WTC11 (cell line): ENCODE measurements at regions not wholly inside any gene's neighbourhood (a gene's known extent, or its start where the extent isn't known, plus 50 kb on each side); places are given as distances from the start of the nearest gene placed in this dataset.
A peak's percentile ranks its signal among the peaks of the same experiment; 100 is the strongest.

ENCODE experiments used
- ATAC-seq: fragments of 200-7000 bp; cut with Tn5 transposase; 2 replicates; pipeline ENCODE4 v1.10.0; 2021; ENCODE audit warnings: mild to moderate bottlenecking, moderate library complexity
- CTCF ChIA-PET: fragments of 300-600 bp; sonication (Branson Sonifier 250); formaldehyde crosslinking; loops from one replicate; lab custom pipeline; 2021; ENCODE audit warnings: antibody characterized with exemption; lab: Charles Lee
- POLR2A ChIA-PET: fragments of 350-600 bp; sonication (Branson Sonifier 250); formaldehyde crosslinking; loops from one replicate; lab custom pipeline; 2021; ENCODE audit warnings: antibody characterized with exemption; lab: Charles Lee
- DNase-seq: peaks from one replicate; pipeline ENCODE4 v3.0.0; 2021; ENCODE audit warnings: low spot score
- H3K27ac Mint-ChIP-seq: 2 replicates; pipeline ENCODE4 v1.8.0; 2021; ENCODE audit warnings: mixed read lengths
- H3K27me3 Mint-ChIP-seq: 2 replicates; pipeline ENCODE4 v1.8.0; 2021; ENCODE audit warnings: low read depth, mild to moderate bottlenecking, moderate library complexity, mixed read lengths
- H3K36me3 Mint-ChIP-seq: 2 replicates; pipeline ENCODE4 v1.8.0; 2021; ENCODE audit warnings: mixed read lengths
- H3K4me1 Mint-ChIP-seq: 2 replicates; pipeline ENCODE4 v1.8.0; 2022; ENCODE audit warnings: mixed read lengths
- H3K4me3 Mint-ChIP-seq: 2 replicates; pipeline ENCODE4 v1.8.0; 2021; ENCODE audit warnings: mild to moderate bottlenecking, moderate library complexity, mixed read lengths
- H3K9me3 Mint-ChIP-seq: 2 replicates; pipeline ENCODE4 v1.8.0; 2021; ENCODE audit warnings: mixed read lengths
- CREM ChIP-seq: sonication (generic); formaldehyde crosslinking; IDR thresholded peaks from 2 replicates; pipeline ENCODE4 v1.8.1; 2022; ENCODE audit warnings: mild to moderate bottlenecking, missing genetic modification reagents, moderate library complexity
- ESRRA ChIP-seq: sonication (generic); formaldehyde crosslinking; IDR thresholded peaks from 2 replicates; pipeline ENCODE4 v1.8.1; 2022; ENCODE audit warnings: mild to moderate bottlenecking, missing genetic modification reagents, borderline replicate concordance
- GABPB1 ChIP-seq: sonication (generic); formaldehyde crosslinking; IDR thresholded peaks from 2 replicates; pipeline ENCODE4 v1.8.1; 2023; ENCODE audit warnings: mild to moderate bottlenecking, missing genetic modification reagents
- GRHL2 ChIP-seq: fragments of 250-450 bp; sonication (Bioruptor Pico); IDR thresholded peaks from 2 replicates; pipeline ENCODE4 v1.8.0; 2022; ENCODE audit warnings: mild to moderate bottlenecking, moderate library complexity; ENCODE audit not compliant: insufficient replicate concordance, severe bottlenecking
- HMGA2 ChIP-seq: fragments of 250-450 bp; sonication (Bioruptor Pico); IDR thresholded peaks from 2 replicates; pipeline ENCODE4 v1.4.0; 2021; ENCODE audit warnings: mild to moderate bottlenecking, moderate library complexity
- MXD4 ChIP-seq: fragments of 250-450 bp; sonication (Bioruptor Pico); IDR thresholded peaks from 2 replicates; pipeline ENCODE4 v1.8.0; 2021; ENCODE audit warnings: mild to moderate bottlenecking, moderate library complexity, borderline replicate concordance
- NR2C2 ChIP-seq: sonication (generic); formaldehyde crosslinking; IDR thresholded peaks from 2 replicates; pipeline ENCODE4 v1.8.0; 2022; ENCODE audit warnings: mild to moderate bottlenecking, missing genetic modification reagents
- PRRX2 ChIP-seq: fragments of 250-450 bp; sonication (Bioruptor Pico); IDR thresholded peaks from 2 replicates; pipeline ENCODE4 v1.8.0; 2021; ENCODE audit warnings: mild to moderate bottlenecking
- SMAD3 ChIP-seq: sonication (generic); formaldehyde crosslinking; IDR thresholded peaks from 2 replicates; pipeline ENCODE4 v1.8.0; 2022; ENCODE audit warnings: missing genetic modification reagents, mild to moderate bottlenecking, borderline replicate concordance
- SP1 ChIP-seq: sonication (generic); formaldehyde crosslinking; conservative IDR thresholded peaks from 2 replicates; pipeline ENCODE4 v1.8.1; 2022; ENCODE audit warnings: missing genetic modification reagents
- ZNF219 ChIP-seq: sonication (generic); formaldehyde crosslinking; IDR thresholded peaks from 2 replicates; pipeline ENCODE4 v1.8.0; 2023; ENCODE audit warnings: missing genetic modification reagents, mild to moderate bottlenecking, borderline replicate concordance
- ZNF232 ChIP-seq: sonication (generic); formaldehyde crosslinking; IDR thresholded peaks from 2 replicates; pipeline ENCODE4 v1.8.0; 2022; ENCODE audit warnings: mild to moderate bottlenecking, missing genetic modification reagents
- ZNF416 ChIP-seq: fragments of 250-450 bp; sonication (Bioruptor Pico); IDR thresholded peaks from 2 replicates; pipeline ENCODE4 v1.9.0; 2021; ENCODE audit warnings: mild to moderate bottlenecking, inconsistent platforms
- ZNF671 ChIP-seq: fragments of 250-450 bp; sonication (Bioruptor Pico); IDR thresholded peaks from 2 replicates; pipeline ENCODE4 v1.8.0; 2021; ENCODE audit warnings: mild to moderate bottlenecking
- TF ChIP-seq, protein P1 (sequence below): fragments of 200-600 bp; IDR thresholded peaks from 2 replicates; pipeline ENCODE4 v1.8.0; 2022; ENCODE audit warnings: antibody characterized with exemption
- TF ChIP-seq, protein P2 (sequence below): fragments of 250-450 bp; sonication (Bioruptor Pico); IDR thresholded peaks from 2 replicates; pipeline ENCODE4 v1.9.0; 2021; ENCODE audit warnings: mild to moderate bottlenecking
- TF ChIP-seq, protein P3 (sequence below): sonication (generic); formaldehyde crosslinking; IDR thresholded peaks from 2 replicates; pipeline ENCODE4 v1.8.1; 2022; ENCODE audit warnings: low read depth, mild to moderate bottlenecking, moderate library complexity, missing genetic modification reagents, borderline replicate concordance
- TF ChIP-seq, protein P4 (sequence below): sonication (generic); formaldehyde crosslinking; IDR thresholded peaks from 2 replicates; pipeline ENCODE4 v1.8.1; 2023; ENCODE audit warnings: mild to moderate bottlenecking, missing genetic modification reagents, moderate library complexity
- TF ChIP-seq, protein P5 (sequence below): fragments of 250-450 bp; sonication (Bioruptor Pico); IDR thresholded peaks from 2 replicates; pipeline ENCODE4 v2.1.2; 2022; ENCODE audit warnings: mild to moderate bottlenecking, moderate library complexity

DNA sequence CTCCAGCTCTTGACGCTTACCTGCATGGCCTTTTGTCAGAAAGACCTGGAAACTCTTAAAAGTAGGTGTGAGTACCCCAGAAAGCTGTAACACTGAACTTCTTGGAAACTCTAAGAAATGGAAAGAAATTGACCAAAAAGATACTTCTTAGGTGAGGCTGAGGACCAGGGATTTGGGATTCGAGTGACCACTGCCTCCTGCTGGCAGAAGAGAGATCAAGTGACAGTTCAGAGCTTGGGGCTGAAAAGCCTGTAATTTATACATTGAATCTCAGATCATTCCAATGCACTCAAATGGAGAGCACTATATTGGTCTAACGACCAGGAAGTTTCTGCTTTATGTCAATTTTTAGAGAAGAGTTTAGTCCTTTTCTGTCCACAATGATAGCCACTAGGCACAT is 204.6 kb downstream of the PDGFRA start (continued):
- no peak for TF ChIP-seq ZNF219 (CRISPR knock-in tag)
- TF ChIP-seq, protein P1, sequence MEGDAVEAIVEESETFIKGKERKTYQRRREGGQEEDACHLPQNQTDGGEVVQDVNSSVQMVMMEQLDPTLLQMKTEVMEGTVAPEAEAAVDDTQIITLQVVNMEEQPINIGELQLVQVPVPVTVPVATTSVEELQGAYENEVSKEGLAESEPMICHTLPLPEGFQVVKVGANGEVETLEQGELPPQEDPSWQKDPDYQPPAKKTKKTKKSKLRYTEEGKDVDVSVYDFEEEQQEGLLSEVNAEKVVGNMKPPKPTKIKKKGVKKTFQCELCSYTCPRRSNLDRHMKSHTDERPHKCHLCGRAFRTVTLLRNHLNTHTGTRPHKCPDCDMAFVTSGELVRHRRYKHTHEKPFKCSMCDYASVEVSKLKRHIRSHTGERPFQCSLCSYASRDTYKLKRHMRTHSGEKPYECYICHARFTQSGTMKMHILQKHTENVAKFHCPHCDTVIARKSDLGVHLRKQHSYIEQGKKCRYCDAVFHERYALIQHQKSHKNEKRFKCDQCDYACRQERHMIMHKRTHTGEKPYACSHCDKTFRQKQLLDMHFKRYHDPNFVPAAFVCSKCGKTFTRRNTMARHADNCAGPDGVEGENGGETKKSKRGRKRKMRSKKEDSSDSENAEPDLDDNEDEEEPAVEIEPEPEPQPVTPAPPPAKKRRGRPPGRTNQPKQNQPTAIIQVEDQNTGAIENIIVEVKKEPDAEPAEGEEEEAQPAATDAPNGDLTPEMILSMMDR: peak; percentile 44

DNA sequence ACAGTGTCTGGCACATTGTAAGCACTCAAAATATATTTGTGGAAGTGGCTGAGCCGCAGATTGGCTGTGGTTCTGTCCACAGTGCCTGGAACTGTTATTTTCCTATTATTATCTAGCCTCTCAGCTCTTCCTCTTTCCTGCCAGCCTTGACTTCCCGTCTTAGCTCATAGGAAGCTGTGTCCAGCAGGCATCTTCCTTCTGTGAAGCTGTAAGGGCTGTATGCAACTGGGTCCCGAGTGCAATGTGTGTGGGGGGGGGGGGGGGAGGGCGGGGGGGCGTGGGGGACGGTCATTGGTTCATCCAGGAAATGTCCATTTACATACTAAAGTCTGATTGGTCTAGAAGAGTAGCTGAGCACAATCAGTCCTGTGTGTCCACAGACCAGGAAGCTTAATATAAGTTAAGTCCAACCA is 210.7 kb downstream of the PDGFRA start:
- Mint-ChIP-seq H3K27me3 (no peaks in the 10 kb centered on the region), H3K4me3 (no peak overlapping the region), H3K4me1 (no peaks in the 10 kb centered on the region), H3K27ac (no peak overlapping the region), H3K36me3 (no peaks in the 10 kb centered on the region), H3K9me3 (no peaks in the 10 kb centered on the region)
- ChIA-PET POLR2A (interaction anchor here (0.7 kb wide), 1 partner anchor 213 kb away, joined by 5 read pairs; no protein-coding TSS in a partner anchor), CTCF (interaction anchor here (0.9 to 2.5 kb wide), 10 partner anchors 15 to 636 kb away, joined by 3 to 18 read pairs (median 4); no protein-coding TSS in a partner anchor)
- DNase-seq (no peak), ATAC-seq (no peak)
- TF ChIP-seq NR2C2 (no peak), GABPB1 (CRISPR knock-in tag) (no peak), ESRRA (CRISPR knock-in tag) (no peak)

DNA sequence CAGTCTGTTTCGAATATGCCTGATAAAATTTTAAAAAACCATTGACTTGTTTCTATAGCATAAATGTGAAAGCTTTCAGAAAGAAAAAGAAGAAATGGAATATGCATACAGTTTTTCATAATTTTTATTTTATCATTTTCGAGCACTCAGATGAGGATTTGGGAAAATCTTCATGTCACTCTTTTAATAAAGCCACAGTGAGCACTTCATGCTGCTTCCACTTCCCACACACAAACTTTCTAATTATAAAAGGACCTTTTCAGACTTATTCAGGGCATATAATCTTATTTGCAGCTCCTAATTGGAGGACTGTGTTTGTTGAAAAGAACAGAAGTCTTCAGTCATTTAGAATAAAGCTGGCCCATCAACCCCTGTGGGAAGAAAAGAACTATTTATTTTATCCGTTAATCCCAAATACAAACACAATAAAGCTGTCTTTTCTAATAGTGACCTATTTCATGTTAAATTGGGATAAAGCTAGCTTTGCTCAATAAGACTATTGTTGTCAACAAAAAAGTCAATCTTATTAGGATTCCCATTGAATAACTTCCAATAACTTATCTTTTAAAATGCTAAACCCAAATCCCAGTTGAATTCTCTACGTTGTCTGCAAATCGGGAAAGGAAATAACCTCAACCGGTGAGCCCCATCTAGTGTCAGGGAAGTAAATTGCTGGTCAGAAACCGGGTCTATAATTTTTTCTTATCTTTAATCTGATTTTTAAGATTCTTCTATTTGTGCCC is 211.5 kb downstream of the PDGFRA start:
- POLR2A ChIA-PET: interaction anchor here (0.7 kb wide), 1 partner anchor 212 kb away, joined by 5 read pairs; no protein-coding TSS in a partner anchor
- CTCF ChIA-PET: interaction anchor here (0.6 to 2.5 kb wide), 10 partner anchors 16 to 635 kb away, joined by 3 to 18 read pairs (median 4); no protein-coding TSS in a partner anchor

DNA sequence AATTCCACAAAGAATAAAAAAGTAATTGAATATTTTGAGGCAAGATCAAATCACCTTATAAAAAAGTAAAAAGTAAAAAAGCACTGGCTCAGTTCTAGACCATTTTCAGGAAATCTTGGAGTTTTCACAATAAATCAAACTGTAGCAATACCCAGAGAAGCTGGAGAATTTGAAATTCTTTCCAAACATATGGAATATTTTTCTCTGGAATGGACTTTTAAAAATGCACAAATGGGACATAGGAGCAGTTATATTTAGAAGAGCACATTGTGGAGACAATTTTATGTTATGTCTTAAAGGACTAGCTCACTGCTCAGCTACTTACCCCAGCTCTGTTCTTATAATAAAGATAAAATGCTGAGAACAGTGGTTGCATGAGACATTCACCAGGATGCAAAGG is 211.9 kb upstream of the KIT start:
- CTCF ChIA-PET: interaction anchor here (0.8 to 2.1 kb wide), 3 partner anchors 12 to 158 kb away, joined by 3 to 7 read pairs (median 4); no protein-coding TSS in a partner anchor
- TF ChIP-seq SMAD3: no peak
- no peak for TF ChIP-seq ZNF671
- TF ChIP-seq, protein P2, sequence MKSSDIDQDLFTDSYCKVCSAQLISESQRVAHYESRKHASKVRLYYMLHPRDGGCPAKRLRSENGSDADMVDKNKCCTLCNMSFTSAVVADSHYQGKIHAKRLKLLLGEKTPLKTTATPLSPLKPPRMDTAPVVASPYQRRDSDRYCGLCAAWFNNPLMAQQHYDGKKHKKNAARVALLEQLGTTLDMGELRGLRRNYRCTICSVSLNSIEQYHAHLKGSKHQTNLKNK: no peak
- TF ChIP-seq SP1 (CRISPR knock-in tag): no peak
- TF ChIP-seq HMGA2 (CRISPR knock-in tag): no peak
- TF ChIP-seq ZNF232 (CRISPR knock-in tag): no peak
- no peak for TF ChIP-seq GRHL2 (CRISPR knock-in tag)
- no peak for TF ChIP-seq MXD4 (CRISPR knock-in tag)
- TF ChIP-seq ZNF416 (CRISPR knock-in tag): no peak
- TF ChIP-seq CREM (CRISPR knock-in tag): no peak
- TF ChIP-seq PRRX2 (CRISPR knock-in tag): no peak
- TF ChIP-seq, protein P3, sequence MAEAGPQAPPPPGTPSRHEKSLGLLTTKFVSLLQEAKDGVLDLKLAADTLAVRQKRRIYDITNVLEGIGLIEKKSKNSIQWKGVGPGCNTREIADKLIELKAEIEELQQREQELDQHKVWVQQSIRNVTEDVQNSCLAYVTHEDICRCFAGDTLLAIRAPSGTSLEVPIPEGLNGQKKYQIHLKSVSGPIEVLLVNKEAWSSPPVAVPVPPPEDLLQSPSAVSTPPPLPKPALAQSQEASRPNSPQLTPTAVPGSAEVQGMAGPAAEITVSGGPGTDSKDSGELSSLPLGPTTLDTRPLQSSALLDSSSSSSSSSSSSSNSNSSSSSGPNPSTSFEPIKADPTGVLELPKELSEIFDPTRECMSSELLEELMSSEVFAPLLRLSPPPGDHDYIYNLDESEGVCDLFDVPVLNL (CRISPR knock-in tag): no peak
- TF ChIP-seq, protein P4, sequence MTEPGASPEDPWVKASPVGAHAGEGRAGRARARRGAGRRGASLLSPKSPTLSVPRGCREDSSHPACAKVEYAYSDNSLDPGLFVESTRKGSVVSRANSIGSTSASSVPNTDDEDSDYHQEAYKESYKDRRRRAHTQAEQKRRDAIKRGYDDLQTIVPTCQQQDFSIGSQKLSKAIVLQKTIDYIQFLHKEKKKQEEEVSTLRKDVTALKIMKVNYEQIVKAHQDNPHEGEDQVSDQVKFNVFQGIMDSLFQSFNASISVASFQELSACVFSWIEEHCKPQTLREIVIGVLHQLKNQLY: no peak

More for the DNA sequence above, 211.5 kb downstream of the PDGFRA start:
- Mint-ChIP-seq H3K27ac (no peak overlapping the region), H3K4me3 (no peak overlapping the region), H3K27me3 (no peaks in the 10 kb centered on the region), H3K4me1 (no peaks in the 10 kb centered on the region), H3K36me3 (no peaks in the 10 kb centered on the region), H3K9me3 (no peaks in the 10 kb centered on the region)
- ATAC-seq: no peak; the same call in 1 of the 2 replicates
- TF ChIP-seq, protein P5, sequence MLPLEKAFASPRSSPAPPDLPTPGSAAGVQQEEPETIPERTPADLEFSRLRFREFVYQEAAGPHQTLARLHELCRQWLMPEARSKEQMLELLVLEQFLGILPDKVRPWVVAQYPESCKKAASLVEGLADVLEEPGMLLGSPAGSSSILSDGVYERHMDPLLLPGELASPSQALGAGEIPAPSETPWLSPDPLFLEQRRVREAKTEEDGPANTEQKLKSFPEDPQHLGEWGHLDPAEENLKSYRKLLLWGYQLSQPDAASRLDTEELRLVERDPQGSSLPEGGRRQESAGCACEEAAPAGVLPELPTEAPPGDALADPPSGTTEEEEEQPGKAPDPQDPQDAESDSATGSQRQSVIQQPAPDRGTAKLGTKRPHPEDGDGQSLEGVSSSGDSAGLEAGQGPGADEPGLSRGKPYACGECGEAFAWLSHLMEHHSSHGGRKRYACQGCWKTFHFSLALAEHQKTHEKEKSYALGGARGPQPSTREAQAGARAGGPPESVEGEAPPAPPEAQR (CRISPR knock-in tag): no peak
- TF ChIP-seq, protein P1: peak; percentile 26
- peak; percentile 22 for DNase-seq

More for the DNA sequence above, 211.9 kb upstream of the KIT start:
- H3K27me3 Mint-ChIP-seq: peaks cover 3% of the 10 kb centered on the region
- ATAC-seq (no peak), DNase-seq (no peak)
- H3K27ac Mint-ChIP-seq: no peak overlapping the region
- peaks cover 23% of the 10 kb centered on the region for H3K36me3 Mint-ChIP-seq
- H3K4me3 Mint-ChIP-seq: no peak overlapping the region
- POLR2A ChIA-PET: no interaction called here
- peaks cover 32% of the 10 kb centered on the region for H3K9me3 Mint-ChIP-seq
- no peaks in the 10 kb centered on the region for H3K4me1 Mint-ChIP-seq
